Spleen (tissue), 7 donors: ENCODE measurements at regions not wholly inside any gene's neighbourhood (a gene's known extent, or its start where the extent isn't known, plus 50 kb on each side); places are given as distances from the start of the nearest gene placed in this dataset.

ENCODE experiments used
- CTCF ChIP-seq, 11 experiments: fragments of 200-600 bp in 7 of 11; fragments of 450-650 bp in 4 of 11; sonication (generic) in 4 of 11; IDR thresholded peaks in 8 of 11; conservative IDR thresholded peaks in 3 of 11; 1 replicate in 7 of 11; 2 replicates in 4 of 11; pipeline versions ENCODE4 v1.4.0 to v1.8.0; 2016 to 2021; ENCODE audit warnings: antibody characterized with exemption in 11 of 11, inconsistent platforms in 4 of 11, mild to moderate bottlenecking in 1 of 11
- POLR2A ChIP-seq, 3 donors: fragments of 450-650 bp; IDR thresholded peaks; one replicate each; pipeline ENCODE4 v1.5.1; 2017; ENCODE audit warnings: antibody characterized with exemption in 3 of 3, mild to moderate bottlenecking in 1 of 3
- donor health status: DM: no; HTN: no; CAD: no; lungs with moderate emphysema.
- donor health status: DM: no; HTN: no; CAD: no.
- donor health status: DM: no; HTN: no; CAD: no.

GRCh38 chr3:182606905-182607504, 186.3 kb upstream of the ATP11B start:
- TF ChIP-seq POLR2A (IDR thresholded peaks at IDR 0.05): no peak
- no peak for TF ChIP-seq CTCF (IDR thresholded peaks at IDR 0.05 in 8 of 11, conservative IDR thresholded peaks at IDR 0.05 in 3 of 11)
